HL-60 (cell line): ENCODE measurements at regions not wholly inside any gene's neighbourhood (a gene's known extent, or its start where the extent isn't known, plus 50 kb on each side); places are given as distances from the start of the nearest gene placed in this dataset.

Experiments used
- CTCF ChIP-seq: IDR thresholded peaks from one replicate; pipeline ENCODE4 v1.5.1; 2011; ENCODE audit warnings: low read length, control low read depth, inconsistent platforms; ENCODE audit not compliant: insufficient read depth
- GABPA ChIP-seq: IDR thresholded peaks from 2 replicates; pipeline ENCODE4 v1.6.1; 2012; ENCODE audit warnings: low read depth
- POLR2AphosphoS5 ChIP-seq: IDR thresholded peaks from 2 replicates; pipeline ENCODE4 v1.6.1; 2012; ENCODE audit warnings: low read depth
- REST ChIP-seq: IDR thresholded peaks from 2 replicates; pipeline ENCODE4 v1.6.1; 2012; ENCODE audit warnings: low read depth; ENCODE audit not compliant: insufficient replicate concordance

- TF ChIP-seq CTCF (no peak), REST (no peak), POLR2AphosphoS5 (no peak), GABPA (no peak)
Observed at GRCh38 chr15:24857763-24858162, 97.0 kb upstream of the SNRPN start.
